ENCODE measurements at regions not wholly inside any gene's neighbourhood (a gene's known extent, or its start where the extent isn't known, plus 50 kb on each side); places are given as distances from the start of the nearest gene placed in this dataset.
"Not testable (repeated sequence)": the region's sequence is repeated elsewhere in the genome, so short reads cannot be mapped to it uniquely, and the experiment has no call there.

DNA sequence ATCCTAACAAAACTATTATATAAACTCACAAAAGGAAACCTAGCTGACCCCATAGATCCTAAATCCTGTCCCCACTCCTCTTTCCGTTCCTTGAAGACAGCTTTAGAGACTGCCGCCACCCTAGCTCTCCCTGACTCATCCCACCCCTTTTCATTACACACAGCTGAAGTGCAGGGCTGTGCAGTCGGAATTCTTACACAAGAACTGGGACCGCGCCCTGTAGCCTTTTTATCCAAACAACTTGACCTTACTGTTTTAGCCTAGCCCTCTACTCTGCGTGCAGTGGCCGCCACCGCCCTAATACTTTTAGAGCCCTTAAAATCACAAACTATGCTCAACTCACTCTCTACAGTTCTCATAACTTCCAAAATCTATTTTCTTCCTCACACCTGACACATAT lies 264.0 kb downstream of the SMARCA2 start:
- DNase-seq = not testable (repeated sequence)

DNA sequence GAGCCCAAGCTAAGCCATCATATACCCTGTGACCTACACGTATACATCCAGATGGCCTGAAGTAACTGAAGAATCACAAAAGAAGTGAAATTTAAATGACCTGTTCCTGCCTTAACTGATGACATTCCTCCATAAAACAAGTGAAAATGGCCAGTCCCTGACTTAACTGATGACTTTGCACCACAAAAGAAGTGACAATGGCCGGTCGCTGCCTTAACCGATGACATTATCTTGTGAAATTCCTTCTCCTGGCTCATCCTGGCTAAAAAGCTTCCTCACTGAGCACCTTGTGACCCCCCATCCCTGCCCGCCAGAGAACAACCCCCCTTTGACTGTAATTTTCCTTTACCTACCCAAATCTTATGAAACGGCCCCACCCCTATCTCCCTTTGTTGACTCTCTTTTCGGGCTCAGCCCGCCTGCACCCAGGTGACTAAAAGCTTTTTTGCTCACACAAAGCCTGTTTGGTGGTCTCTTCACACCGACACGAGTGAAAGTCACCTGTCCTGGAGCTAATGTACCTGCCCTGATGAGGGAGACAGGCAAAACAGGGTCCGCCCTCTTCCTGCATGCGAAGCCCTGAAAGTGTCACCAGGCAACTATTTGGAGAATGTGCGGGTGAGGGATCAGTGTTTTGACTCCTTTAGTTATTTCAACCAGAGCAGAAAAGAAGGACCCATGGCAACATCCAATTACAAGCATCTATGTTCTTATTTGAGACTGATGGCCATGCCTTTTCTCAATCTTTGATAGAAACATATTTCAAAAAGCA lies 266.1 kb downstream of the SMARCA2 start:
- no peak for DNase-seq

DNA sequence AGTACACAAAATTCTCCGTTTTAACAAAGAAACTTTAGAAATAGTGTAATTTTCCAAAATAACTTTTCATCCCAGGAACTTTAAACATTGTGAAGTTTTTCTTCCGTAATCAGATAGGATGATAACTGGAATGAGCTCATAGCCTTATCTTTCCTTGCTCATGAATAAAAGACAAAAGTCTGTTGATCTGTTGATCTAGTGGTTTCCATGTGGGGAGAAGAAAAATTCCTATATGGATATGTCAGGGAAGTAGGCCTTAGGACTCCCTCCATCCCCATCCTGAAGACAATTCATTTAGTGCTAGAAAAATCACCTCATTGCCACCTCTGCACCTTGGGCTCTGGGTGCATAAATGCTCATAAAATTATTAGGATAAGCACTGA lies 266.6 kb downstream of the SMARCA2 start:
- DNase-seq = no peak

- no peak for DNase-seq
Observed at GRCh38 chr9:2284770-2285169, 269.6 kb downstream of the SMARCA2 start.

DNA sequence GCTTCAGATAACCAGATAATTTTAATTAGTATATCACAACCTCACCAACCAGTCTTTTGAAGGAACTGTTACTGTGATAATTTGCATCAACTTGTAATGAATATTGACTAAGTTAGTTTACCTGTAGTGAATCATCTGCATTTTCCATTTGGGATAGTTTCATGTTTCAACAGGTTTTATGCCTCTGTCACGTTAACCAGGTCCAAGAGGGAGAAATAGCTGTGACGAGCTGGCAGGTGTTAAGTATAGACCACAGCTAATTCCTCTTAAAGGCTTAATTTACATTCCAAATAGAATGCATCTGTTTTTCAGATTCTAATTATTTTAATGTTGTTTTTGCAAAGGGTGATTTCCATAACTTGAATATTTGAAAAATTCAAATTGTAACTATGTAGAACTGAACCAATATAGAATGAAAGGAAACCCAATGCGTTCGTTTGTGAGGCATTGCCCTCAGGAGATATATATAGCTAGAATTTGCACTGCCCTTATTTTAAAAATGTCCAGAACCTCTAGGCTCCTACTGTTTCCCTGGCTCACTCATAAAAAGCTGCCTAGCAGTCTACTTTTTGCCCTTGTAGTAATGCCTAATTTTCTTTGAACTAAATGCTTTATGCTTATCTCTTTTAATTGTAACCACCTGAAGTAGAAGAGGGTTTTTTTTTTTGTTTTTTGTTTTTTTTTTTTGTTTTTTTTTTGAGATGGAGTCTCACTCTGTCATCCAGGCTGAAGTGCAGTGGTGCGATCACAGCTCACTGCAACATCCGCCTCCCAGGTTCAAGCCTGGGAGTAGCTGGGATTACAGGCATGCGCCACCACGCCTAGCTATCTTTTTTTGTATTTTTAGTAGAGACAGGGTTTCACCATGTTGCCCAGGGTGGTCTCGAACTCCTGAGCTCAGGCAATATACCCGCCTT lies 270.5 kb downstream of the SMARCA2 start:
- DNase-seq = no peak

DNA sequence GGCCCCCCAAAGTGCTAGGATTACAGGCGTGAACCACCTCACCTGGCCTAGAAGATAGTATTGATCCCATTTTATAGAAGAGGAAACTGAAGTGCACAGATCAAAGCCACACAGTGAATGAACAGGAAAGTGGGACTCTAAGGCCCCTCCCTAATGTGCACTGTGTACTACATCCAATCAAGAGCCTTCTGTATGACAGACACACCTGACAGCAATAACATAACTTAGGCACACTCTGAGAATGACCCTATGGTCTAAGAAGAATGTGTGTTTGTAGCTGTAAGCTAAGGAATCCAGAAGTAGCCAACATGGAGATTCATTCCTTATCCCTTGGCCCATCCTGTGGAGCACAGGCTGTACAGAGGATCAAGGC lies 271.2 kb downstream of the SMARCA2 start:
- no peak for DNase-seq

GRCh38 chr9:2286825-2287455 lies 271.8 kb downstream of the SMARCA2 start:
- no peak for DNase-seq

DNA sequence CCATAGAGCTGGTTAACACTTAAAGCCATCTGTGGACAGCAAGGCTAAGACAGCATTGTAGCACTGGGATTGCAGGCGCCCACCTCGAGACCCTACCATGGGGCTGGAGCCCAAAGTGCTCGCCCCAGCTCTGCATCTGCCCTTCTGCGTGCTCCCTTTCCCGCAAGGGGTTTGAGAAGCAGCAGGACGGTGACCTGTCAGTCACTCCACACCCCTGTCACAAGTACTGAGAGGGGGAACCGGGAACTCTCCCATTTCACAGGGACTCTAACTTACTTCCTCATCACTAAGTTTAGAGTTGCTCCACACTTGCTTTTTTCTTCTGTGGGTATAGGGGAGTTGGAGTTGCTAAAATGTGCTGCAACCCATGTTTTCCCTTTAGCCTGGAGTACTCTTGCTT lies 273.2 kb downstream of the SMARCA2 start:
- no peak for DNase-seq

GRCh38 chr9:2289263-2289662 lies 274.1 kb downstream of the SMARCA2 start:
- DNase-seq = no peak

GRCh38 chr9:2290382-2290781 lies 275.2 kb downstream of the SMARCA2 start:
- DNase-seq = no peak

DNA sequence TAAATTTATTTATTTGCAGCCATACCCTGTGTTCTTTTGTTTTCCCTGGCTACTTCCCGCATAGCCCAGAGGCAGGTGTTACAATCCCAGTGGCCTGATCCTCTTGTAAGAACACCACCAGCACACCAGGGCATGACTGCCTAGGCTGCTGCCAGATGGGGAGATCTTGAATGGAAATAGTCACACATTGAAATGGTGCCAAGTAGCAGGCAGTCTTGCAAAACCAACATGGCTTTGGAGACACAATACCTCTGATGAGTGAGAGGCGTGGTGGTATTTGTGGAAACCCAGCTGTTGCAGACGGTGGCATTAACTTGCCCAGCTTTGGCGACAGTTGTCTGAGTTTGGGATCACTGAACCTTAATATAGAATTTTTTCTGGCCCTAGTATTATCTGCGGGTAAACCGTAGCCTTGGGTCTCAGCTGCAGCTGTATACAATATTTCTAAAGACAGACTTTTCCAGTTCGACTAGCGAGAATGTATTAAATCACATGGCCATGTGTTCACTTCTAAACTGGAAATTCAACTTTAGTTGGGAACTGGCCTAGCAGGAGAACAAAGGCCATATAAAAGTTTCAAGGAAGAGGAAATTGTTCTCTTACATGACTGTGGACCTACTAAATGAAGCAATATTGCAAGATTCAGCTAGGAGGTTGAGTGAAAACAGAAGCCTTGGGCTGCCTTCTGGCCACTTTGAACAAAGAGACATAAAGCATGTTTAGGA lies 277.0 kb downstream of the SMARCA2 start:
- no peak for DNase-seq

GRCh38 chr9:2292733-2293132 lies 277.6 kb downstream of the SMARCA2 start:
- DNase-seq = no peak

DNA sequence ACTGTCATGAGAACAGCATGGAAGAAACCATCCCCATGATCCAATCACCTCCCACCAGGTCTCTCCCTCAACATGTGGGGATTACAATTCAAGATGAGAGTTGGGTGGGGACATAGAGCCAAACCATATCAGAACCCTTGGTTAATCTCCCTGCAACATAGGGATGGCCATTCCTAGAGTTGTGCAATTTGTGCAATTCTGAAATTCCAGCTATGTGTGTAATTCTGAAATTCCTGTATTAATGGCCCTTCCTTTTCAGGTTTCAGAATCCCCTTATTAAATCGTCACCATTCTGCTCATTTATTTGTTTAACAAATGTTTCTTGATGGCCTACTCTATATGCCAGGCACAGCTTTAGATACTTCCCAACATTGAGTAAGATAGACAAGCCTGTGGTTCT lies 282.6 kb downstream of the SMARCA2 start:
- no peak for DNase-seq

DNA sequence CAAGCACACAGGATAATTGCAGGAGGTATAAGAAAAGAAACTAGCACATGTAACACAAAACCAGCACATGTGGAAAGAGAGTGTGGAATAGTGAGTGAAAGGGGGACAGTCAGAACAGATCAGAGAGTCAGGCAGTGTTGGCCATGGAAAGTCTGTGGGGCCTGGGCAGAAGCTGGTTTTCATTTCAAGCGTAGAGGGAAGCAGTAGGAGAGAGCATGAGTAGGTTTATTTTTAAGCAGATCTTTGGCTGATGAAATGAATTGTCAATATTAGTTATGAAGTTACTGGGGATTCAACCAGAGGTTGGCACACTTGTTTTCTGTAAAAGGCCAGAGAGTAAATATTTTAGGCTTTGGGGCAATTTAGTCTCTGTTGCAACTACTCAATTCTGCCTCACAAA lies 283.1 kb downstream of the SMARCA2 start:
- no peak for DNase-seq

DNA sequence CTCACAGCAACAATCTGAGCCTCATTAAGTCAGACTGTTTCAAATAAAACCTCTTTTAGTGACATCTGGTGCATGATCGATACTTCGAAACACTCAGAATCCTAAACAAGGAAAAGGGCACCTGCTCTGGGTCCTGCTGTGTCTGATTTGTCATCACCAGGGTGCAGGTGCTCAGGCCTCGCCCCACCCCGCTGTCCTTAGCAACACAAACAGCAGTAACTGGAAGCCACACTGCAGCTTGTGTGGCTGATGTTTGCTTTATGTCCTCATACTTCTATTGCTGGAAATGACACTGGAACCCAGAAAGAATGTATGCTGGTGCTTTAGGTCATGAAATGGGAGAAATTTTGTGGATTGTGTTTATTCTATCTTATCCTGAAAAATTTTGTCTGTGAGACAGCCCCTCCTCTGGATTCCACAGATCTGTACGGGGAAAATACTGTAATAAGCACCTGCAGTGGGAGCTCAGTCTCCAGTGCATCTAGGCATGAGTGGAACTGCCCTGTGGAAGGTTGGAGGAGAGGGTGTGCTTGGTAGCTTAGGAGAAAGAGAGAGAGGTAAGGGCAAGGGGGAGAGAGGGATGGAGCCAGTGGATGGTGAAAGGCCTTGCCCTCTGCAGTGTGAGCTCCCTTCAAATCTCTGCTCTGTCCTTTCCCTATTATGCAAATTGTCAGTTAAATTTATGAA lies 284.2 kb downstream of the SMARCA2 start:
- no peak for DNase-seq

DNA sequence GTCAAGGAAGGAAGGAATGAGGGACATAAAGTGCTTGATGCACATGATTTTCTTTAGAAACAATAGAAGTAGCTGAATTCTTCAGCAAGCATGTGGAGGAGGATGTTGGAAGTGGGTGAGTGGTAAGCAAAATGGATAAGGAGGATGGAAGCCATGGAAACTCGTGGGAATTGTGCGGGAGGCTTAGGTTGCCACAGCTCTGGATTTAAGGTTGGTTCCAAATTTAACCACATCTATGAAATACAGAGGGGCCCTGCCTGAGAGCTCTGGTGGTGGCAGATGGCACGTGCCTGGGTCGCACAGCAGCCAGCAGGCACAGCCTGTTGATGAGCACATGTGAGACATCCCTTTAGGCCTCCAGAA lies 284.7 kb downstream of the SMARCA2 start:
- no peak for DNase-seq

DNA sequence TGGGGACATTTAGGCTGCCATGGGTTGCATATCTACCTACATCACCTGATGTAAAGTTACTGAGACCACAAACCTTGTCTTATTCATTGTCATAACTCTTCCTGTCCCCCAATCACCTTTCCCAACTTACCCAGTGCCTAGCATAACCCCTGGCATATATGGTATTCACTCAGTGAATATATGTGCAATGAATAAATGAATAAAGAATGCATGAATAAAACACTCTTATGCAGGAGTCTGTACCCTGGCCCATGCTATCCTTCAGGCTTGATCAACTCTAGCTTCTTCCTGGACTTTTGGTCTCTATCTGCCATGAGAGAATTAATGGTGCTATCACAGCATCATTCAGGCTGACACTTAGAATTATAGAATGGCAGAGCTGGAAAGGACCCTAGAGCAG lies 285.2 kb downstream of the SMARCA2 start:
- DNase-seq = no peak

DNA sequence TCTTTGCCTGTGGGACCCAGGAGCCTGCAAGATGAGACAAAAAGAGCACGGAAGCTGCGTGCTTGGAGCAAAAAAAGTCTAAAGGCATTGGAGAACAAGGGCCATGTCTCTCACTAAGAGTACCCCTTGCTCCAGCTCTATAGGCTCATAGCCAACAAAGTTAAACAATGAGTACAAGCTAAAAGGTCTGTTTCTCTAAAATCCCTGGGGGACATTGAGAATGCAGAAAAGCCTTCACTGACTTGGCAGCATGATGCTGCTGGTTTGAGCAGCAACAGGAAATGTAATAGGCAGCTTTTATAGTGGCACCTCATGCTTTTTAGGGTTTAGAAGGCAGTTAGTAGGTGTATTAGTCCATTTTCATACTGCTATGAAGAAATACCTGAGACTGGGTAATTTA lies 287.5 kb downstream of the SMARCA2 start:
- DNase-seq = no peak

DNA sequence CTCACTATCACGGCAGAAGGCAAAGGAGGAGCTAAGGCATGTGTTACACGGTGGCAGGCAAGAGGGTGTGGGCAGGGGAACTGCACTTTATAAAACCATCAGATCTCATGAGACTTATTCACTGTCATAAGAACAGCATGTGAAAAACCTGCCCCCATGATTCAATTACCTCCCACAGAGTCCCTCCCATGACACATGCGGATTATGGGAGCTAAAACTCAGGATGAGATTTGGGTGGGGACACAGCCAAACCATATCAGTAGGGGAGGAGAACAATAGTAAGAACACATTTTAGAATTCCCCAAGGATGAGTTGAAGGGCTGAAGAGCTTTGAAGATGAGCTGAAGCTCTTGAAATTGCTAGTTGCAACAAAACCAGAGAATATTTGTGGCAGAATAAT lies 287.9 kb downstream of the SMARCA2 start:
- DNase-seq = no peak

DNA sequence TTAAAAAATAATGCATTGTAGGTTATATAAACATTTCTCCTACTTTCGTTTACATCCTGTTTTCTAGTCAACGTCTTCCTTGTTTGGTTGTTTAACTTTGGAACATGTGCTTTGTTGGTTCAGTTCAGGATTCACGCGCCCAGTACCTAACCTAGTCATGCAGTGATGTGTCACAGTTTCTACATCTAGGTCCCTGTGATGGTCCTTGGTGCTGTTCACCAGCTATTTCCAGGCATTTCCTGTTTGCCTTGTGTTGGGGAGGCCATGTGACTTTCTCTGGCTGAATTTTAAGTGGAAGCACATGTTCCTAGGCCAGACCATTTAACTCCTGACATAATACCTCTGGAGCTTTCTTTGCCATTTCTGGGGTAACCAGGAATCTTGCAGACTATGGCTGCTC lies 292.3 kb downstream of the SMARCA2 start:
- no peak for DNase-seq

DNA sequence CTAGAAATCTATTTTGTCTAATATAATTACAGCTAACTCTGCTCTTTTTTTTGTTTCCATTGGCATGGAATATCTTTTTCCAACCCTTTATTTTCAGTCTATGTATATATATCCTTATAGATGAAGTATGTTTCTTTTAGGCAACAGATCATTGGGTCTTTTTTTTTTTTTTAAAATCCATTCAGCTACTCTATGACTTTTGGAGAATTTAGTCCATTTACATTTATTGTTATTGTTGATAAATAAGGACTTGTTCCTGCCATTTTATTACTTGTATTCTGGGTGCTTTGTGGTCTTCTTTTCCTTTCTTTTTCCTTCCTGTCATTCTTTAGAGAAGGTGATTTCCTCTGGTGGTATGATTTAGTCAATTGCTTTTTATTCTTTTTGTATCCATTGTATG lies 296.8 kb downstream of the SMARCA2 start:
- DNase-seq = no peak

DNA sequence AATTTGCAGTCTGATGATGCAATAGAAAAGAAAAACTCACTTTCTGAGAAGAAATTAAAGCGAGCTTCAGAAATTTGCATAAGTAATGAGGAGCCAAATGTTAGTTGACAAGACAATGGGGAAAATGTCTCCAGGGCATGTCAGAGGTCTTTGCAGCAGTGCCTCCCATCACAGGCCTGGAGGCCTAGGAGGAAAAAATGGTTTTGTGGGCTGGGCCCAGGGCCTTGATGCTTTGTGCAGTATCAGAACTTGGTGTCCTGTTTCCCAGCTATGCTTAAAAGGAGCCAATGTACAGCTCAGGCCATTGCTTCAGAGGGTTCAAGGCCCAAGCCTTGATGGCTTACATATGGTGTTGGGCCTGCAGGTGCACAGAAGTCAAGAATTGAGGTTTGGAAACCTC lies 298.4 kb downstream of the SMARCA2 start:
- no peak for DNase-seq

GRCh38 chr9:2317591-2317990 lies 302.4 kb downstream of the SMARCA2 start:
- DNase-seq = no peak

Measured in CD4-positive, alpha-beta T cell treated with Interleukin-21 for 1 hour (primary cell).